Stimulated activated naive CD8-positive, alpha-beta T cell treated with anti-CD3 and anti-CD28 coated beads, Interleukin-15, Interleukin-2, amounts not matched to agents 100 U/mL and 50 U/mL, for 24 hours (primary cell): ENCODE measurements at regions not wholly inside any gene's neighbourhood (a gene's known extent, or its start where the extent isn't known, plus 50 kb on each side); places are given as distances from the start of the nearest gene placed in this dataset.

Experiments
- ATAC-seq: fragments of 150-1000 bp; cut with Tn5 transposase; one replicate; pipeline ENCODE4 v1.10.0; 2021
- DNase-seq: peaks from one replicate; pipeline ENCODE4 v3.0.0; 2021

DNA sequence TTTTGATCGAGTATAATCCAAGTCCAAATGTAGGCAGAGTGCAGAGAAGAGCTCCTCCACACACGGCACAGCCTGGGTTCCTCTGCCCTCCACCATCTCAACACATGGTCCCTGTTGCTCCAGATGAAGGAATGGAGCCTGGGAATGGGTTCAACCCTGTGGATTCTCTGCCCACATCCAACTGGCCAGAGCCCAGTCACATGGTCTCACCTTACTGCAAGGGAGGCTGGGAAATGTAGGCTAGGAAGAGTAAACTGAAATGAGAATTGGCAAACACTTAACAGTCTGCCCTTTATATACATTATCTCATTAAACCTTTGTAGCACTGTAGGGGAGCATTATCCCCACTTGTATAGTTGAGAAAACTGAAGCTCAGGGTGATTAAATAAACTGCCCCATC lies 60.1 kb upstream of the RAB4A start:
- DNase-seq (no peak), ATAC-seq (no peak)

DNA sequence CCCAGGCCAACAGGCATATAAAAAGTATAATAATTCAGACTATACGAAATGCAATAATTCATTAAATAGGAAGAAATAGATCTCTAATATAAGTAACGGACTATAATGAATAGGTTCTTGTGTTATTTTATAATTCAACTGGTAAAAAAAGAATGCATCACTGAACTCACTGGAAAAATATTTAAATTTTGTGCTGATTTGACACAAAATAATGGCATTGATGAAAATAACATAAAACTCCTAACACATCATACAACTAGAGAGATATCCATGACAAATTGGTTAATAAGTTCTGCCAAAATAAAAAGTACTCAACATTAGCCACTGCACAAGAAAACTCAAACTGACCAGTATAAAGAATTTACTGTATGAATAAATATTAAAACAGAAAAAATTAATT lies 57.1 kb upstream of the RAB4A start:
- no peak for ATAC-seq
- no peak for DNase-seq

DNA sequence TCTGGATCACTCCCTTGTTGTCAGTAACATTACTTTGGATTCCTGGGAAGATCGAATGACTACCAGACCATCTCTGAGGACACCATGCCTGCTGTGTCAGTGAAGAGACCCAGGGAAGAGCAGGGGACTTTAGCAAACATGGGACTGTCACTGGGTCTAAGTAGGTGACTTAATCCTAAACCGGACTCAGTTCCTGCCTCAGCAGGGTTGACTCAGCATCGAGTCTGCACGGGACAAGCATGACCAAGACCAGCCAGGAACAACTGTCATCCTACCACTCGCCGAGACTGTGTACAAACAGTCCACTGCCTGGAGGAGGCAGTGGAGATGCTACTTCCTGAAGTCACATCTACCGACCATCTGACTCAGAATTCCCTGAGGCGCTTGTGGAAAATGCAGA lies 53.2 kb upstream of the RAB4A start:
- no peak for DNase-seq
- ATAC-seq = peak; percentile 49

GRCh38 chr1:229218612-229219025 lies 52.3 kb upstream of the RAB4A start:
- no peak for ATAC-seq
- no peak for DNase-seq

GRCh38 chr1:229220163-229220846 lies 50.6 kb upstream of the RAB4A start:
- ATAC-seq (no peak), DNase-seq (no peak)

DNA sequence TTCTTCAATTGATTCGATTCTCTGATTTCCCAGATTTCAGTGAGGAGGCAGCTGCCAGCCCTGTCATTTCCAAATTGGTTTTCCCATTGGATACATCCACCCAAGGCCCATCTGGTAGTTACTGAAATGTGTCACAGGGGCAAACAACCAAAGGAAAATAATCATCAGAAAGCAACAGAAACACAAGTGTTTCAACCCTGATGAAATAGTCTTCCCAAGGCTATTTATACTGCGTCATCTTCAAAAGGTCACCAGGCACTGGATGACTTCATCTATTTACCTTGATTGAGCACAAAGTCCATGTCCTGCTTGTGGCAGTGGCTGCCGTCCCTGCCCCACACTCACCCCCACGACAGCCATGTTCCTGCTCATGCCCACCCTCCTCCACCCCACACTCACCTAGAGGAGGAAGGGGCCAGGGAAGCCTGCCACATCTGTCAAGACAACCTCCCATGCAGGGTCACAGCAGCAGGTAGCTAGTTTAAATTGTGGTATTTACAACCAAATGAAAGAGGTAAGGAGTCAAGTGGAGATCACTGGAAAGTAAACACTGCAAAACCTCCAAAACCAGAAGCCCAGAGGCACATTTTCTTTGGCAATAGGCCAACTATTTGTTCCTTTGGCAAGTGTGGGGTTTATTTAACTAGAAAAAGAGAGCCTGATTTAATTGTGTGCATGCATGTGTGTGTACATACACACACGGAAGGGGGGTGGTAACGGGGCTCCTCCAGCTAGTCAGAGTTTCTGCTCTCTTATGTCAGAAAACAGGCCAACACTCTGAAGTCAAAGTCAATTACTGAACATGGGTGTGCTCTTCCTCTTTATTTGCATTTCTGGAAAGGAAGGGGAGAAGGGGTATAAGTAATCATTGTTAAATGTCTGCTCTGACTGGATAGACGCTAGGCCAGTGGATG lies 49.5 kb upstream of the RAB4A start:
- peak; percentile 9 for ATAC-seq
- DNase-seq = no peak
